HuH-7.5 (cell line): ENCODE measurements at regions not wholly inside any gene's neighbourhood (a gene's known extent, or its start where the extent isn't known, plus 50 kb on each side); places are given as distances from the start of the nearest gene placed in this dataset.

ENCODE experiments used
- DNase-seq: peaks from one replicate; pipeline ENCODE4 v3.0.0; 2011; ENCODE audit warnings: low spot score

GRCh38 chr14:24693353-24693737 lies 59.4 kb upstream of the GZMB start:
- no peak for DNase-seq

GRCh38 chr14:24692382-24693352 lies 58.7 kb upstream of the GZMB start:
- DNase-seq: no peak

- DNase-seq: no peak
These were observed 56.5 kb upstream of the GZMB start for GRCh38 chr14:24690492-24690891.

GRCh38 chr14:24688030-24688658 lies 54.2 kb upstream of the GZMB start:
- DNase-seq: no peak
